PC-3 (cell line): ENCODE measurements at regions not wholly inside any gene's neighbourhood (a gene's known extent, or its start where the extent isn't known, plus 50 kb on each side); places are given as distances from the start of the nearest gene placed in this dataset.

ENCODE experiments used
- ATAC-seq: fragments of 200-7000 bp; cut with Tn5 transposase; 2 replicates; pipeline ENCODE4 v1.9.1; 2020; ENCODE audit warnings: mild to moderate bottlenecking, moderate library complexity
- BruUV-seq: library from RNA; stranded (reverse); fragments of 400-500 nt; replicated peaks from 2 replicates; lab custom pipeline; 2021; lab: Mats Ljungman, UMichigan
- CTCF ChIA-PET: fragments of 300-600 bp; sonication (Branson Sonifier 250); formaldehyde crosslinking; loops from one replicate; lab custom pipeline; 2022; ENCODE audit warnings: antibody characterized with exemption; lab: Charles Lee
- POLR2A ChIA-PET: fragments of 300-600 bp; sonication (Branson Sonifier 250); formaldehyde crosslinking; loops from one replicate; lab custom pipeline; 2022; ENCODE audit warnings: antibody characterized with exemption; ENCODE audit not compliant: unreplicated experiment; lab: Charles Lee
- DNase-seq: peaks from one replicate; pipeline ENCODE4 v3.0.0-alpha.2; 2015
- H2AFZ ChIP-seq: fragments of 300-600 bp; sonication (generic); 2 replicates; pipeline ENCODE4 v1.6.0; 2016; ENCODE audit warnings: antibody characterized with exemption, low read length
- H3F3A ChIP-seq: fragments of 300-600 bp; sonication (generic); one replicate; pipeline ENCODE4 v1.6.0; 2017; ENCODE audit warnings: antibody characterized with exemption, low read length, control low read depth, mild to moderate bottlenecking; ENCODE audit not compliant: unreplicated experiment
- H3K27ac ChIP-seq: fragments of 300-600 bp; sonication (generic); 2 replicates; pipeline ENCODE4 v1.5.1; 2016; ENCODE audit warnings: mild to moderate bottlenecking, low read length
- H3K27me3 ChIP-seq: fragments of 300-600 bp; sonication (generic); 2 replicates; pipeline ENCODE4 v1.6.1; 2016; ENCODE audit warnings: low read length, mixed read lengths
- H3K36me3 ChIP-seq: fragments of 300-600 bp; sonication (generic); 2 replicates; pipeline ENCODE4 v1.6.1; 2016; ENCODE audit warnings: low read depth, mixed run types, low read length, mixed read lengths
- H3K4me1 ChIP-seq: fragments of 300-600 bp; sonication (generic); 2 replicates; pipeline ENCODE4 v1.5.1; 2016; ENCODE audit warnings: low read length; ENCODE audit not compliant: insufficient read depth
- H3K4me2 ChIP-seq: fragments of 300-600 bp; sonication (generic); 2 replicates; pipeline ENCODE4 v1.6.0; 2016; ENCODE audit warnings: low read length
- H3K4me3 ChIP-seq: fragments of 300-600 bp; sonication (generic); 2 replicates; pipeline ENCODE4 v1.5.1; 2016; ENCODE audit warnings: mild to moderate bottlenecking, low read length, mixed read lengths
- H3K79me2 ChIP-seq: fragments of 300-600 bp; sonication (generic); 2 replicates; pipeline ENCODE4 v1.6.1; 2017; ENCODE audit warnings: low read length, mixed read lengths
- H3K9ac ChIP-seq: fragments of 300-600 bp; sonication (generic); 2 replicates; pipeline ENCODE4 v1.6.0; 2016; ENCODE audit warnings: mild to moderate bottlenecking, low read length
- H3K9me2 ChIP-seq: fragments of 300-600 bp; sonication (generic); replicated peaks from 2 replicates; pipeline ENCODE4 v1.6.1; 2016; ENCODE audit warnings: mixed run types, low read length, mixed read lengths
- H3K9me3 ChIP-seq: fragments of 300-600 bp; sonication (generic); 2 replicates; pipeline ENCODE4 v1.6.1; 2016; ENCODE audit warnings: low read length, mixed read lengths
- H4K20me1 ChIP-seq: fragments of 300-600 bp; sonication (generic); 2 replicates; pipeline ENCODE4 v1.6.1; 2016; ENCODE audit warnings: low read length, mixed read lengths
- CTCF ChIP-seq: fragments of 300-600 bp; sonication (generic); conservative IDR thresholded peaks from 2 replicates; pipeline ENCODE4 v1.5.1; 2017; ENCODE audit warnings: antibody characterized with exemption, low read depth, mild to moderate bottlenecking, low read length
- EZH2 ChIP-seq: fragments of 300-600 bp; sonication (generic); IDR thresholded peaks from one replicate; pipeline ENCODE4 v1.6.1; 2017; ENCODE audit warnings: antibody characterized with exemption, mild to moderate bottlenecking, low read length; ENCODE audit not compliant: unreplicated experiment
- EZH2phosphoT487 ChIP-seq: fragments of 300-600 bp; sonication (generic); IDR thresholded peaks from 2 replicates; pipeline ENCODE4 v1.6.1; 2018; ENCODE audit warnings: mild to moderate bottlenecking, antibody characterized with exemption, low read length, borderline replicate concordance
- intact Hi-C: fragments of 100-400 bp; cut with micrococcal nuclease; formaldehyde crosslinking; loops from 2 replicates; pipeline ENCODE4 v1.9.0; 2023

DNA sequence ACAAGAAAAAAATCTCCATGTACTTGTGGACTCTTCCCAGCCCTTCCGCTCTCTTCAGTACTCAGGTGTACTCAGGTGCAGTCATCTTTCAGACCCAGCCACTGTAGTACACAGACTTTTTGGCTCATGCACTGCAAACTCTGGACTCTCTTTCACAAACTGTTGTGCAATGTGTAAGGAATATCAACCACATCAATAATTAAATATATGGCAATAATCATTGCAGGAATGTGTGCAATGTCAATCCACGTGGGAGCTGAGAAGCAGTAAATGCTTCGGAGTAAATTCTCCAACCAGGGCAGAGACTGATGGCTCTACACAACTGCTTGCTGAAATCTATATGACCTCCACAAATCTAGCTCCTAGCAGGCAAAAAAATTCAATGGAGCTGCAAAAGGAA lies 287.3 kb upstream of the COL8A1 start:
- no peak overlapping the region for H2AFZ ChIP-seq
- no peak for DNase-seq
- H4K20me1 ChIP-seq, result no peaks in the 10 kb centered on the region
- intact Hi-C loops, result no loop called here
- ATAC-seq, result no peak
- no peaks in the 10 kb centered on the region for H3K9me3 ChIP-seq
- no peaks in the 10 kb centered on the region; the same call in 1 of the 2 replicates for H3K27me3 ChIP-seq
- BruUV-seq, result no TSS peak
- H3K4me2 ChIP-seq, result no peak overlapping the region
- no peaks in the 10 kb centered on the region for H3K4me1 ChIP-seq
- CTCF ChIA-PET, result no interaction called here
- H3K36me3 ChIP-seq, result no peaks in the 10 kb centered on the region
- no peak overlapping the region for H3K4me3 ChIP-seq
- TF ChIP-seq EZH2phosphoT487 (no peak), CTCF (no peak), EZH2 (no peak)
- no peaks in the 10 kb centered on the region for H3F3A ChIP-seq
- H3K9me2 ChIP-seq, result no peaks in the 10 kb centered on the region
- no peak overlapping the region for H3K27ac ChIP-seq
- no peak overlapping the region for H3K9ac ChIP-seq
- no peaks in the 10 kb centered on the region for H3K79me2 ChIP-seq
- POLR2A ChIA-PET, result no interaction called here

DNA sequence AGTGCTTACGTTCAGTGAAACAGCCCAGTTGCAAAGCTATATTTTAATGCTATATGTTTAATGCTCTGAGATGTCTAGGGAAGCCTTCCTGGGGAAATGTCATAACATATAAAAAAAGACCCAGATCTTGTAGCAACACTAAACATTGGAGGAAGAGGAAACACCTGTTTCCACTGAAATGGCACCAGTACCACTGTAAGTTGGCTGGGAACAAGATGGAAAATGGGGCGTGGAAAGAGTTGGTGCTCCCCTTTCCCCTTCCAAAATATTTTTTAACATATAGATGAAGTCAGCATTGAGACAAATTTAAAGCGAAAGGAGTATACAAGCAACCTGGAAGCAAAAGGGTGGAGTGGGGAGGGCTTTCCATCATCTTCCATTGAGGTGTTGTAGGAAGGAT lies 289.9 kb upstream of the COL8A1 start:
- H3K27me3 ChIP-seq, result no peaks in the 10 kb centered on the region
- no peaks in the 10 kb centered on the region for H3K79me2 ChIP-seq
- ChIA-PET POLR2A (no interaction called here), CTCF (no interaction called here)
- no peaks in the 10 kb centered on the region for H3K9me3 ChIP-seq
- no peak for TF ChIP-seq EZH2
- TF ChIP-seq CTCF, result no peak
- no peak for TF ChIP-seq EZH2phosphoT487
- no peak overlapping the region for H3K4me2 ChIP-seq
- intact Hi-C loops, result no loop called here
- no peaks in the 10 kb centered on the region for H3K4me1 ChIP-seq
- H3K36me3 ChIP-seq, result no peaks in the 10 kb centered on the region
- H3F3A ChIP-seq, result no peaks in the 10 kb centered on the region
- no peak for ATAC-seq
- H3K4me3 ChIP-seq, result no peak overlapping the region
- DNase-seq, result no peak
- no peaks in the 10 kb centered on the region for H4K20me1 ChIP-seq
- no peak overlapping the region for H2AFZ ChIP-seq
- no peak overlapping the region for H3K9ac ChIP-seq
- no peaks in the 10 kb centered on the region for H3K9me2 ChIP-seq
- no peak overlapping the region for H3K27ac ChIP-seq
- no TSS peak for BruUV-seq

- H3K4me1 ChIP-seq, result no peaks in the 10 kb centered on the region
- no peaks in the 10 kb centered on the region for H3K9me3 ChIP-seq
- no peak for DNase-seq
- TF ChIP-seq EZH2 (no peak), CTCF (no peak), EZH2phosphoT487 (no peak)
- no peaks in the 10 kb centered on the region for H3K79me2 ChIP-seq
- BruUV-seq, result no TSS peak
- CTCF ChIA-PET, result no interaction called here
- no peak overlapping the region for H3K9ac ChIP-seq
- ATAC-seq, result no peak
- no peaks in the 10 kb centered on the region for H3K9me2 ChIP-seq
- H3F3A ChIP-seq, result no peaks in the 10 kb centered on the region
- POLR2A ChIA-PET, result interaction anchor here (0.5 kb wide), 1 partner anchor 1609 kb away, joined by 7 read pairs; no protein-coding TSS in a partner anchor
- no peak overlapping the region for H2AFZ ChIP-seq
- no peak overlapping the region for H3K4me3 ChIP-seq
- no peaks in the 10 kb centered on the region for H3K27me3 ChIP-seq
- no peak overlapping the region for H3K27ac ChIP-seq
- intact Hi-C loops, result no loop called here
- H4K20me1 ChIP-seq, result no peaks in the 10 kb centered on the region
- H3K4me2 ChIP-seq, result no peak overlapping the region
- no peaks in the 10 kb centered on the region for H3K36me3 ChIP-seq
Observed at GRCh38 chr3:99344216-99344615, 294.2 kb upstream of the COL8A1 start.
